ENCODE measurements at regions not wholly inside any gene's neighbourhood (a gene's known extent, or its start where the extent isn't known, plus 50 kb on each side); places are given as distances from the start of the nearest gene placed in this dataset.

DNA sequence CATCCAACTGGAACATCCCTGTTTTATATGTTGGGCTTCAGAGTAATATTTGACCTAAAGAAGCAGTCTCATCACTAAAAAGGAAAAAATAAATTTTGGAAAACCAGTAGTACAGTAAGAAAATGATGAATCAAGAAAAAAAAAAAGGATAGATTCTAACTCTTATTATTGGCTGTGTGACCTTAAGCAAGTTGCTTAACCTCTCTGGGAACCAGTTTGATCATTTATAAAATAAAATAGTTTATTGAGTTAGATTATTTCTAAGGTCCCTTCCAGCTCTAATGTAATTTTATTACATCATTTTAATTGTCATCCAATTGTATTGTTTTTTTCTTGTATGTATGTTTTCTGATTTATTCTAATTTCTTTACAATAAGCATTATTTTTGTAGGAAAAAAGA, 127.0 kb downstream of the PRELID2 start:
- no peak for DNase-seq

DNA sequence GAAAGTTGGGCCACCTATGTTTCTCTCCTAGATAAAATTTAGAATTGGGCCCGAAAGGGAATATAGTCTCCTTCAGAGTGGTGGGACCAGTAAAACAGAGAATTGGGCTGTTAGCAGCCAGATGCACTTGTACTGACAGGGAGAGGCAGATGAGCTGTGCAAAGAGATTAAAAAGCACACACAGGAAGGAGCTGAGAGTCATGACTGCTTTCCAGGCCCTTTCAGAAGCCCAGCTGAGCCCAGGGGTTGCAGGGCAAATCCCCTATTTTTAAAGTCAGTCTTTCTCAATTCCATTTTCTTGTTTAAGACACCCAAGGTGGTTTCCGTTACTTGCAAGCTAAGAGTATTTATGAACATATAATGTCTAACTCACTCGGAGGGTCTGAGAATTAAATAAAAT, 130.4 kb downstream of the PRELID2 start:
- no peak for DNase-seq

DNA sequence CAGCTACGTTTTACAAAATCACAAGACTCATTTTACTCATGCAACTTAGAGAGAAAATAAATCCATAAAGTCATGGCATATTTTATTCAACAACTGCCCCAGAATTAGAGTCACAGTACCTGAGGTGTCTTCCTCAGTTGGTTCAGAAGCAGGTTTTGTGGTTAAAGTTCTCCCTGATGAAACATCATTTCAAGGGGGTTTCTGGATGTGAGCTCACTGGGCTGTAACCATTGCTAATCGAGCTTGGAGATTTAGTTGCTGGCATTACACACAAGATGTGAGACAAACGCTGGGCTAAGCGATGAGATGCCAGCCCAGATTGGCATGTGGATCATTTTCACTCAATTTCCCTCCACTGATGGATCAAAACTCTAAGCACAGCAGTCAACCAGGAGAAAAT, 131.3 kb downstream of the PRELID2 start:
- no peak for DNase-seq

DNA sequence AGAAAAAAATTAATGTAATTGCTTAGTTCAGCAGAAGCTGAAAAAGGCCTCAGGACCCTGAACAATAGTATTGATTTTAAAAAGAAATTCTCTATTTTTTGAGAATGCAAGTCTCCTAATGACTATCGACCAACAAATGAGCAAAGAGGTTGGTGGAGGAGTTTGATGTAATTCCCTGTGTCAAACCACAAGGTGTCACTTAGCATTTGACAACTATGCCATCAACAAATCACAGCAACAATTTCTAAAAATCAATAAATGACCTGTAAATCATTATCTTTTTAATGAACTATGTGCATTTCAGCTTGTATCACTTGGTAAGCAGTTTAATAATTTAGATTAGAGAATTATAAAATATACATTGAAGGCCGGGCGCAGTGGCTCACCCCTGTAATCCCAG, 133.7 kb downstream of the PRELID2 start:
- no peak for DNase-seq

DNA sequence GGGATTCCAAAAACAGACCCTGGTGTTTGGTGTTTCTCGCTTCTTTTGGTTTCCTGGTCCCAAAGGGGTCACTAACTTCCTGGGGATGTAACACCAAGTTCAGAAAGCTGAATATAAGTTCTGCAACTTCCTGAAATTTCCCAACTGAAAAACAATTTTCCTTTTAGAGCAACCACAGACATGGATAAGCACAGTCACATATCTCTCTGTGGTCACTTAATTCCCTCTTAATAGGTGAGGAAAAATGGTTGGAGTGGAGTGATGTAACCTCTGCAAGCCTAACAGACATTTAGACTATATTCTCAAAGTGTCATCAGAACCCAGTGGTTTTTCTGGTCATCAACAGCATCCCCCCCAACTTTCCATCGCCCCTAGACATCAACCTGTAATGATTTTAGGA, 135.3 kb downstream of the PRELID2 start:
- DNase-seq, result no peak

DNA sequence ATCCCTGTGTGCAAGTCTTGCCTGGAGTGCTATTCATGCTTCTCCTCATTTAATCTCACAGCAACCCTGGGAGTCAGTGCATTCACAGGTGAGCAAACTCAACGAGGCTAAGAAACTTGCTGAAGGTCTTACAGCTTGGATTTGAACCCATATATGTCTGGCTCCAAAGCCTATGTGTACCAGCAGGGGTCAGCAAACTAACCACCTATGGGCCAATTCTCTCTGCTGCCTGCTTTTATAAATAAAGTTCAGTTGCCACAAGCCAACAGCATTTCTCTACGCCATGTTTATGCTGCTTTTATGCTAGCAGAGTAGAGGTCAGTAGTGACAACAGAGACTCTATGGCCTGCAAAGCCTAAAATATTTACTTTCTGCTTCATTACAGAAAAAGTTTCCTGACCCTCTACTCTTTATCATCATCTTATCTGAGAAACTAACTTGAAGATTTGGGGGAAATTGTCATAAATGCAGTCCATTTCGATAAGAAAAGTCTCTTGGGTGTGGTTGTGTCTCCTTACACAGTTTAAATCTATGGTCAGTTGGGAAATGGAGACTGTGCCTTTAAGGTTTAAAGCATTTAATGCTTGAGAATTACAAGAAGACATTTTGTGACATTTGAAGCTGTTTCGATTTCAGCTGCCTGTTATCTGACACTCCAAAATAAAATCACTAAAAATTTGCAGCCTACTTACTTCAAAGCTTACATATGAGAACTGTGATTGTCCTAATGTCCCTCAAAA, 137.7 kb downstream of the PRELID2 start:
- DNase-seq, result no peak

DNA sequence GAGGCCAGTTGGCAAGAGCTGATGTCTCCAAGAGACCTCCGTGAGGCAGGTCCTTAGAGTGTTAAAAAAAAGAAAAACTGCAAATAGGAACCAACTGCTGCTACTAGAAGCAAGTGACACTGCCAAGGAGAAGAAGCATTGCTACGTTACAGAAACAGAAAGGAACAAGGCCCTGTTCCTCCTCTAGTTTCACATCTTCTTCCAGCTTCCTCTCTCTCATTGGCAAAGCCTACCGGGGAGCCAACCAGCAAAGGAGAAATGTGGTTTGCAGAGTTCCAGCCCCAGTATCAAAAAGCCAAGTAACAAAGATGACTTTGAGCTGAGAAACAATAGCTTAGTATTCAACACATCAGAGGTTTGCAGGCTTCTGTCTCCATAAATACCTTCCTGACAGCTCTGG, 145.9 kb downstream of the PRELID2 start:
- DNase-seq, result no peak

DNA sequence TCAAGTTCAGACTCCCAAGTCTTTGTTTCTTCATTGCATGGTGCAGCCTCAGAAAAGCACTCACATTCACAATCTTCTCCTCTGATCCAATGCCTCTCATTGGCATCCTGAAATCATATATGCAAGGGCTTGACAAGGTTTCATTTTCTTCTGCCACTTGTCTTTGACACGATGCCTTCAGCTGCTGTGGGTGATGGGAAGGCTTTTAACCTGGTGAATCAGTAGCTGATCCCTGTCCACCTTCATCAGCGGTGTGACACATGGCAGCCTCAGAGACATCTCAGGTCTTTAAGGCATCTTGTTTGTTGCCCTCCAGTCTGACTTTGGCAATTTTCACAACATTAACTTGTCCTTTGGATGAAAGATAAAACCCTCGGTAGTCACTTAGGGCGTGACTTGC, 147.2 kb downstream of the PRELID2 start:
- DNase-seq, result no peak

DNA sequence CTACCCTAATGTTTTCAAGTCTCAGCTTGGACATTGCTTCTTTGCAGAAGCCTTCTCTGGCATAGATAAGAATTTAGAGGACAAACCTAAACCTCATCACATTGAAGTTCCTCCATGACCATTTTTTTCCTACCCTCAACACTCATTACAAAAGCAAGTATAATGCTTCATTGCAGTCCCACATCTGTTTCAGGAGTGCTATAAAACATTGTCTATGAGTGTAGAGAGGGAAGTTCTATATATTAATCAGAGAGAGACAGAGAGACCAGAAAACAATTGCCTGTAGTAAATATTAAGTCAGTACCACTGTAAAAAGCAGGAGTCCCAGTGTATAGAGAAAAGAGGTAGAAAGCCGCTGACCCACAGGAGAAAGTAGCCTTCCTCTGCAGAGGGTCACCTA, 149.7 kb downstream of the PRELID2 start:
- no peak for DNase-seq

DNA sequence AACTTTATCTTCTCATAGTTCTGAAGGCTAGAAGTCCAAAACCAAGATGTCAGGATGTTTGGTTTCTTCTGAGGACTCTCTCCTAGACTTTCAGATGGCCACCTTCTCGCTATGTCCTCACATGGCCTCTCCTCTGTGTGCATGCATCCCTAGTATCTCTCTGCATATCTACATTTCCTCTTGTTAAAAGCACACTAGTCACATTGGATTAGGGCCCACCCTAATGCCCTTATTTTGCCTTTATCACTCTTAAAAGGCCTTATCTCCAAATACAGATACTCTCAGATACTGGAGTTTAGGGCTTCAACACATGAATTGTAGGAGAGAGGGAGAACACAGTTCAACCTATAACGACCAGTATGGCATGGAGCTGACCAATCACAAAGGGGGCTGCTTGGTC, 151.7 kb downstream of the PRELID2 start:
- DNase-seq, result no peak

DNA sequence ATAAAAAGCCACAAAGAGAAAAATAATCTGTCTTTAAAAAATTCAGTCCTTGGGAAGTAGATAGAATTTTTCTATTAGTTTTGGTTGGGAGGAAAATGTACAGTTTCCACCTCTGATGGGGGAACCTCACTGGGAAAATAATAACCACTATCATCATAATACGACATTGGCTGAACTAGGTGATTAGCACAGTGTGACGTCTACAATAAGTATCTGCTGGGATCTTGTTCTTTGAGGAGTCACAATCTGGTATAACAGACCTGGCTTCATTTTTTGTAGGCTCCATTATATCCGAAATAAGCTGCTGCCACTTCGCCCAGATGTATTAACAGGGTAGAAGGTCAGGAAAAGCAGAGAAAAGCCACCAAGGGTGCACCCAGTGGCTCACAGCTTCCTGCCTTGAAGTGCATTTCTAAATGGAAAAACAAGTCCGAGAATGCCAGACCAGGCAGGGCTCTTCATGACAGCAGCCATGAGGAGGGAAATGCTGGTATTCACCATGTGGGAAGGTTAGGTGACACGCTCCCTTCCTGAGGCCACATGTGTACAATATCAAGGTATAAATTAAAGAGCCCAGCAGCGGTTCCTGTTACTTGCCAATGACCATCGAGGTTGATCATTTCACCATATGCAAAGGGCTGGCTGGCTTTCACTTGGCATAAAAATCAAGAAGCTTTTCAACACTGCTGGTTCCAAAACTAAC, 152.8 kb downstream of the PRELID2 start:
- DNase-seq, result no peak

DNA sequence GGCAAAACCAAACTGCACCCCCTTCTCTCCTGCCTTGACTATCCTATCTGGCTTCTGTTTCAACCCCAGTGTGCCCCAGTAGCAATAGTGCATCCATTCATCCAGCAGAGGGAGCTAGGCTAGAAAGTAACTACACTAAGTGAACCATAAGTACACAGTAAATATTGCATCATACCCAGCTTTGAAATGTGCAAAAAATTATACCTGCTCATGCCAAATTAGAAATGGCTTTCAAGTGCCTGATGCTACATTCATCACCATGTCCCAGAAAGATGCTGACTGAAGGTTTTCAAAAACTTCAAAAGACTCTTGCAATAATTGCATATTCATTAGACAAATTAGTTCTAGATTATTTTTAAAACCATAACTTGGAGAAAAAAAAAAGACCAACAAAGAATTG, 153.5 kb downstream of the PRELID2 start:
- no peak for DNase-seq

DNA sequence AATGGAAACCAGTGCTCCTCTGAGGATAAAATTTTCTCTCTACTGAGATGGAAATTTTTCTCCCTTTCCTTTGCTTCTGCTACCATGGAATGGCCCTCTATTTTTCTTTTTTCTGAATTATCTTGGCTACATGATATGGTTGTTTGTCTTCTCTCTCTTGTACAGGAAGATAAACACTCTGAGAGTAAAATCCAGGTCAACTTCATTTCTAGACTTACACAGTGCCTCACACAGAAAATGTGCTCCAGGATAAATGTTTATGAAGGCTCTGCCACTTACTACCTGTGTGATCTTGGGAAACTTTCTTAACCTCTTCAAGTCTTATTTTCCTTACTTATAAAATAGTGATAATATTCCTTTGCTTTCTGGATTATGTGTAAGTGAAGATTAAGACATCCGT, 153.9 kb downstream of the PRELID2 start:
- no peak for DNase-seq

DNA sequence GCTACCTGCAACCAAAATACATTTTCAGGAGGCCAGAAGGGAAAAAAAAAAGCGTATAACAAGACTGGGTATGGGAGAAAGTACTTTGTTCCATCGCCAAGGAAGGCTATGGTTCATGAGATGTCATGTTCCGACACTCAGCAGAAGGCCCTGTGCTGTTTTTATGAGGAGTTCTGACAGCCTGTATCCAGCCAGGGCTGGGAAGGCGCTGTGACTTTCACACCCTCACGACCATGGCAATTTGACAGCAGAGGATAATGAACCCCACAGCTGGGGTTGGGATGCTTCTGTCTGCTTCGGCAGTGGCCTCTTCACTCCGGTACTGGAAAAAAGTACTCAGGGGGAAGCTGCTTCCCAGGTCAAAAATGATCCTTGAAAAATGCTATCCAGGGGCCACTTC, 154.4 kb downstream of the PRELID2 start:
- no peak for DNase-seq

DNA sequence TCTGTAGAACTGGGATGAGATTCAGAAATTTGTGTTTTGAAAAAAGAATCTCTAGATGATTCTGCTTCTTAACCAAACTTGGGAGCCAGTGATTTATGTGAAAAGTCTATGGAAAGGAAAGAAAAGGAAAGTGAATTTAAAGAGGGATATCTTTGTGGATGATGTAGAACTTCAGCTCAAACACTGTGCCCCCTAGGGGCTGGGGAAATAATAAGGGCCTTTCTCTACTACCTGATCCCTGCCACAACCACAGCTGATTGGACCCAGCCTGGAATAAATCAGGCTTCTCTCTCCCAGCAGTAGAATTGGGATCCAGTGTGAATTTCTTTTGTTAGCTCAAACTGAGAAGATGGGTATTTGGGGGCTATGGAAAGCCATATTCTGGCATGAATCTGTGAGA, 155.0 kb downstream of the PRELID2 start:
- DNase-seq, result no peak

DNA sequence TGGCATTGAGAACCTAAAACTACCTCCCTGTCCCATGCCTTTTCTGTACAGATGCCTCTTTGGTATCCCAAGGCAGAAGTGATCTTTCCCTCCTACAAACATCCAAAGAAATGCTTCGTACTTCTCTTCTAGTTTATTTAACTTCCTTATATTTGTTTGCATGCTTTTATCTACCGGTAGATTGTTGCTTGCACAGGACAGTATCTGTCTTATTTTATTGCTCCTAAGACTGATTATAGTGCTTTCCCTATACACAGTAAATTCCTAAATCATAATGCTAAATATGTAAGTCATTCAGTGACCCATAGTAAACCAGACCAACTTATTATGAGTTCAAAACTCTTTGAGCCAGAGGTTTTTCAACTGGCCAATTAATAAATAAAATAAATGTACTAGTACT, 156.9 kb downstream of the PRELID2 start:
- DNase-seq, result no peak

DNA sequence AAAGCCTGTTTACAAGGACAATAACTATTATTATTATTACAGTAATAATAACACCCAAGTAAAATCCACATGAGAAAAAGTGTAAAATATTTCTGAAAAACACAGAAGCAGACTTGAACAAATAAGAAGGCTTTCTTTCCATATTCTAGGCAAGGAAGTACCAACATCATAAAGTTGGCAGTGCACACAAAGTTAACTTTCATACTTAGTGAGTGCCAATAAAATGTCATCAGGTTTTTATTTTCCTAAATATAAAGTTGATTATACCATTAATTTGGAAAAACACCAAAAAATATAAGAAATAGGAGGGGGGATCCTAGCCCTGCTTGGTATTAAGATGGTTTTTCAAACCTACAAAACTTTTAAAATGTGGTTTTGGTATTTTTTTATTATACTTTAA, 161.4 kb downstream of the PRELID2 start:
- DNase-seq, result no peak

DNA sequence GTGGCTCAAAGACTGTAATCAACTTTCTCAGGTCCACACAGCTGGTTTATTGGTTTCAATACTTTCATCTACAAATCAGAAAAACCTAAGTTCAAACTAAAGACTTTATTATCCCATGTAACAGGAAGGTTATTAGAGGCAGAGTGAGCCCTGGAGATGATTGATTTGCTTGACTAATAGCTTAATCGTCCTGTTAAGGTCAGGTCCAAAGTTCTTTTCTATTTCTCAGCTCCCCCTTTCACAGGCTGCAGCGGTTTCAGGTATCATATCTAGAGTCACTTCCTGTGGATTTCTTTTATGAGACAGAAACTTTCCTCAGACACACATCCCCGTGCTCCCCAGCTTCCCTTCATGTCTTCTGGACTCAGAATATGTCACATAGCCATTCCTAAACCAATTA, 166.4 kb downstream of the PRELID2 start:
- DNase-seq, result no peak

DNA sequence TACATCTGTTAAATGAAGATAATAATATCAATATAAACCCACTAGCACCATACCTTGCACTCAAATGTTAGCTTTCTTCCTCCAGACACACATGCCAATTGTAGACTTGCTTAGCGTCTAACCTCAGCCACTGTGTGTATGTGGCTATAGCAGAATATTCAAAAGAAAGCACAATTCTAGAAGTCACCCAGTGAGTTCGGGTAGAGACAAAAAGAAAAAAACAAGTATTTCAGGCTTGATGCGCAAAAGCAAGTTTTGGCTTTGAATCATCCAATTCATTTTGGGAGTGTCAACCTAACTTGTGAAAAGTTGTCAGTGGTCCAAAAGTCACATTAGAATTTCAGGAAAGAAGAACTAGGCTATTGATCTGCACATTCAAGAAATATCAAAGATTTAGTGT, 167.4 kb downstream of the PRELID2 start:
- no peak for DNase-seq

DNA sequence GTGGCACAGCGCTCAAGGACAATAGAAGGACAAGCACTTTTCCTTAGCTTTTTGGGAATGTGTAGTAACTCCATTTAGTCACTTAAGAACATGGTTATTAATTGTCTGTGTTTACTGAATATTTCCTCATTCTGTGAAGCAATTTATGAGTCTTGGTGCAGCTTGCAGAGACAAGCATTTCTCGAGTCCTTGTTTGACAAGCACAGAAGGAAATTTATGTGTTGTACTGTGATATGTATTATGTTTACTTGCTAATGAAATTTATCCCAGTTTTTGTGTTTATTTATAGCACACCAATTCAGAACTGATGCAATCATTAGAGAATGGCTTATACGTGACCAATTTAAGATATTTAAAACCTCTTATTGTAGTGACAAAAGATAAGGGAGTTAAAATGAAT, 168.6 kb downstream of the PRELID2 start:
- DNase-seq, result no peak

DNA sequence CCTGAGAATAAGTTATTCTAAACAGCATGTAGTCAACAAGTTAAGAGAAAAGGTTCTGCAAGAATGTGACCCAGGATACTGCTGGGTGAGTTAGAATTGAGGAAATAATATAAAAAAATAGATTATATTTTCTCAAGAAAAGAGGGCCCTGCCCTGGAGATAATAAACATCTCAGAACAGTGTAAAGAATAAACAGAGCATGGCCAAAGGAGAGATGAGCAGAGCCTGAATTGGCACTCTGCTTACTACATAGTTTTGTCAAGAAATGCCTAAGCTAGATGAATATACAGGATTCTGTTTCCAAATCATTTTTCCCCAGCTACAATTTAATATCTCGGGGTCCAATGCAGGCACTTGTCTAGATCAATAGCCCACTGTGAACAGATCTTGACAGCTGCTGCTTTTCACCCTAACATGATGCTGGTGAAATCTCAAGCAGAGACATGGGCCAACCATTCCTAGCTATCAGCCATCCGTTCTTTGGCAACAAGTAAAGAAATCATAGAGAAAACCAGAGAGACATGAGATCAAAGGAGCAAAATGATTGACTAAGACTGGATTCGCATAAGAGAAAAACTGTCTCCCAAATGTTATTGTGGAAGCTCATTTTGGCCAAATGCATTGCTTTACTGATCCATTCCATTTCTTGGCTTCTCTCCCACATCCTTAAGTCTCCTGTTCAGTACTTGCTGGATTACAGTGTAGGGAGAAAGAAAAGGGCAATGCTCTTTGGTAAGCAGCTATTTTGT, 173.2 kb downstream of the PRELID2 start:
- no peak for DNase-seq

DNA sequence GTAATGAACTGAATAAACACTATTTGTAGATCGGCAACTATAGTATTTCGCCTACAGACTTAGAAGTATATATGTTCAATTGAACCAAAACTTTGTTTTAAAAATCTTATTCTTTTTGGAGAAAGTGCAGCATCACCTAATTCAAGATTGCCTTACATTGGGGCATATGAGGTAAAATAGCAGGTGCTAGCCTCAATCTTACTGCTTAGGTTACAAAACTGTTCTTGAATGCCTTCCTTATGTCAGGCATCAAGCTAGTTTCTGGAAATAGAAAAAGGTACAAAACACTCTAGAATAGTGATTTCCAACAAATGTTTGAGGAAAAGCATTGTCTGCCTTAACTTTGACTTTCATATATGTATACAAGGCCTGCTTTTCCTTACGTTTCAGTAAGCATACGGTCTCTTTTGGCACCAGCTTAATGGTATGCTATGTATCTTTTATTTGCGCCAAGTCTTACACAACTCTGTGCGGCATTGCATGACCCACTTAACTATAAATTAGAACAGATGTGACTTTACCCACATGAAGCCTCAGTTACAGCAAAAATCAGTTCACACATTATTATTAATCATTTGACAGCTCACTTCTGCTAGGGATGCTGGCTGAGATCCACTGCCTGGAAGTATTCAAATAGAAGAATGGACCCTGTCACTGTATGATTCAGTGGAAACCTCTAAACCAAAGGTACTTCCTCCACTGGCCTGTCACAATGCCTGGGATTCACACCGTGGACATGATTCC, 174.1 kb downstream of the PRELID2 start:
- no peak for DNase-seq

DNA sequence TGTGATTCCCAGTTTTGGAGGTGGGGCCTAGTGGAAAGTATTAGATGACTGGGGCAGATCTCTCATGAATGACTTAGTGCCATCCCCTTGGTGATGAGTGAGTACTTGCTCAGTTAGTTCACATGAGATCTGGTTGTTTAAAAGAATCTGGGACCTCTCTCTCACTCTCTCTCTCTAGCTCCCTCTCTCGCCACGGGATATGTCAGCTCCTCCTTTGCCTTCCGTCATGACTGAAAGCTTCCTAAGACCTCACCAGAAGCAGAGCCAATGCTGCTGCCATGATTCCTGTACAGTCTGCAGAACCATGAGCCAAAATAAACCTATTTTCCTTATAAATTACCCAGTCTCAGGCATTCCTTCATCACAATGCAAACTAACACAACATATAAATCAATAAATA, 176.7 kb downstream of the PRELID2 start:
- no peak for DNase-seq

Data from occipital lobe (tissue), 1 donor.